ENCODE measurements at regions not wholly inside any gene's neighbourhood (a gene's known extent, or its start where the extent isn't known, plus 50 kb on each side); places are given as distances from the start of the nearest gene placed in this dataset.

DNA sequence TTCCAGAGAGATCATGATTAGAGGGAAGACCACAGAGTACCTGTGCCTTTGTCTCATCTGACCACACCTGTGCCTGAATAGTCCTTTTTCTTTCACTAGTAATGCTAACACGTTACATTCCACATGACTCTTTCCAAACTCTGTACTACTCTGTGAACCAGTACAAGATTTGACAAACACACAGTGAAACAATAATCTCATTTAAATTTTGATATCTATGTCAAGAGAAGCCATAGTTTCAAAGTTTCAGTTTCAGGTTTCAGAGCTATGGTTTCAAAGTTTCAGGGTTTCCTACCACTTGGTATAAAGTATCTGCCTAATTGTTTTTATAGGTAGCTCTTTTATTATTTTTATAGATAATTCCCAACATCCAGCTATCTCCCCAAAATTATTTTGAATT lies 62.0 kb upstream of the PHACTR2 start:
- H3K27ac ChIP-seq: no peak overlapping the region
- TF ChIP-seq, protein P1, sequence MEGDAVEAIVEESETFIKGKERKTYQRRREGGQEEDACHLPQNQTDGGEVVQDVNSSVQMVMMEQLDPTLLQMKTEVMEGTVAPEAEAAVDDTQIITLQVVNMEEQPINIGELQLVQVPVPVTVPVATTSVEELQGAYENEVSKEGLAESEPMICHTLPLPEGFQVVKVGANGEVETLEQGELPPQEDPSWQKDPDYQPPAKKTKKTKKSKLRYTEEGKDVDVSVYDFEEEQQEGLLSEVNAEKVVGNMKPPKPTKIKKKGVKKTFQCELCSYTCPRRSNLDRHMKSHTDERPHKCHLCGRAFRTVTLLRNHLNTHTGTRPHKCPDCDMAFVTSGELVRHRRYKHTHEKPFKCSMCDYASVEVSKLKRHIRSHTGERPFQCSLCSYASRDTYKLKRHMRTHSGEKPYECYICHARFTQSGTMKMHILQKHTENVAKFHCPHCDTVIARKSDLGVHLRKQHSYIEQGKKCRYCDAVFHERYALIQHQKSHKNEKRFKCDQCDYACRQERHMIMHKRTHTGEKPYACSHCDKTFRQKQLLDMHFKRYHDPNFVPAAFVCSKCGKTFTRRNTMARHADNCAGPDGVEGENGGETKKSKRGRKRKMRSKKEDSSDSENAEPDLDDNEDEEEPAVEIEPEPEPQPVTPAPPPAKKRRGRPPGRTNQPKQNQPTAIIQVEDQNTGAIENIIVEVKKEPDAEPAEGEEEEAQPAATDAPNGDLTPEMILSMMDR (IDR thresholded peaks at IDR 0.05): no peak
- H3K9me3 ChIP-seq: no peaks in the 10 kb centered on the region
- H3K36me3 ChIP-seq: no peaks in the 10 kb centered on the region
- no peaks in the 10 kb centered on the region for H3K27me3 ChIP-seq
- no peak for DNase-seq (ENCODE audit: low spot score)
- H3K4me1 ChIP-seq: no peaks in the 10 kb centered on the region
- no peak overlapping the region for H3K4me3 ChIP-seq

DNA sequence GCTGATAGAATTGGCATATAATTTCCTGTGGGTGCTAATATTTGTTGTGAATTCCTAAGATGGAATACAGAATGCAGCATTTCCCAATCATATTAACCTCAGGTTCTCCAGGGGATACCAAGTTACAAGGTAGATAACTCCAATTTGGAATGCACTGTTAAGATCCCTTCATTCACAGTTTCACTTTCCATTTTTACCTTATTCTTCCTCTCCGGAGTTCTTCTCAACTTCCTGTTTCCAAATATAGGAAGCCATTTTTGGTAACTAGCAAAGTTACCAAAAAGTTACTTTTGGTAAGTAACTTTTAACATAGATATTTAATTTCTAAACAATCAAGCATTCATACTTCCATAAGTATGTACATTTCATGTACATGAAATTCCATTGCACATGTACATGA lies 63.5 kb upstream of the PHACTR2 start:
- Histone ChIP-seq H3K27ac (no peak overlapping the region), H3K4me3 (no peak overlapping the region), H3K36me3 (no peaks in the 10 kb centered on the region), H3K27me3 (no peaks in the 10 kb centered on the region), H3K4me1 (no peaks in the 10 kb centered on the region), H3K9me3 (no peaks in the 10 kb centered on the region)
- TF ChIP-seq, protein P1 (IDR thresholded peaks at IDR 0.05): no peak
- no peak for DNase-seq (ENCODE audit: low spot score)

DNA sequence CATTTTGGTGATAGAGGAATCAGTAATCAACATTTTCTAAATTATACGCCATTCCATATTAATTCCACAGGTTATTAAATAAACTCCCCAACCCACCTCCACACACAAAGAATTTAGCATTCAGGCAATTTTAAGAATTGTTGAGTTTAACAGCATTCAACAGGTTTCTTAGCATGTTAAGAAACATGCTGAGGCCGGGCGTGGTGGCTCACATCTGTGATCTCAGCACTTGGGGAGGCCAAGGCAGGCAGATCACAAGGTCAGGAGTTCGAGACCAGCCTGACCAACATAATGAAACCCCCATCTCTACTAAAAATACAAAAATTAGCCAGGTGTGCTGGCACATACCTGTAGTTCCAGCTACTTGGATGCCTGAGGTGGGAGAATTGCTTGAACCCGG lies 64.0 kb upstream of the PHACTR2 start:
- Histone ChIP-seq H3K4me3 (no peak overlapping the region), H3K36me3 (no peaks in the 10 kb centered on the region), H3K27ac (no peak overlapping the region), H3K27me3 (no peaks in the 10 kb centered on the region), H3K9me3 (no peaks in the 10 kb centered on the region), H3K4me1 (no peaks in the 10 kb centered on the region)
- DNase-seq (ENCODE audit: low spot score): no peak
- TF ChIP-seq, protein P1 (IDR thresholded peaks at IDR 0.05): no peak

DNA sequence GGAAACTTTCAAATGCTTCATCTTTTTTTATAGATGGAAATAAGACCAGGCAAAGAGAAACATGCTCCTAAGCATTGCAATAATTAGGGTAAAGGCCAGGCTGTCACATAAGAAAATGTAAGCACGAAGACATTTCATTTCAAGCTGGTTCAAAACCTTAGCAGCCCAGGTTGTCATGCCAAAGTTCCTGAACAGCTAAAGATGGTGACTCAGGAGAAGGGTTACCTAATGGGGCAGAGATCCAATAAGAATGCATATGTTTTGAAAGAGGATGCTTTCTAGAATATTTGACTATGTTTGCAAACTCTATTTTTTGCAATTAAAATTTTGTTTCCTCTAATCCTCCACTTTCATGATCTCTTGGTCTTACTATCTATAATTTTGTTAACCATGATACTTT lies 65.6 kb upstream of the PHACTR2 start:
- TF ChIP-seq, protein P1 (IDR thresholded peaks at IDR 0.05): no peak
- no peaks in the 10 kb centered on the region for H3K9me3 ChIP-seq
- H3K36me3 ChIP-seq: no peaks in the 10 kb centered on the region
- no peaks in the 10 kb centered on the region for H3K27me3 ChIP-seq
- no peak overlapping the region for H3K4me3 ChIP-seq
- H3K4me1 ChIP-seq: peaks cover 0 to 10% of the 10 kb centered on the region in 2 donors
- no peak for DNase-seq (ENCODE audit: low spot score)
- no peak overlapping the region for H3K27ac ChIP-seq

DNA sequence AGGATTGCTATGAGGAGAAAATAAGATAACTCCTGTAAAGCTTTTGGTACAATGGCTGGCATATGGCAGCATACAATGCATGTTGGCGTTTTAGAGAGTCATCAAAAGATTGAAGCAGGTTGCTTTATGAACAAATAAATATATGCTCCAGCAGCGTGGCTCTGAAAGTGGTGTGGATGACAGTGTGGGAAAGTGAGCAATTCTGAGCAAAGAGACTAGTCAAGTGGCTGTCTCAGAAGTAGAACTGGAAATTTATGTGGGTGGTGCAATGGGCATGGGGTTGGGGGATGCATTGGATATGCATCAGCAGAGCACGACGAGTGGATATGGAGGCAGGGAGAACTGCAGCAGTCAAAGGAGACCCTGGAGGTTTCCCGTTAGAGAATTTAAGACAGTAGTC lies 66.2 kb upstream of the PHACTR2 start:
- H3K36me3 ChIP-seq: no peaks in the 10 kb centered on the region
- H3K4me1 ChIP-seq: peaks cover 0 to 10% of the 10 kb centered on the region in 2 donors
- DNase-seq (ENCODE audit: low spot score): no peak
- H3K27me3 ChIP-seq: no peaks in the 10 kb centered on the region
- H3K4me3 ChIP-seq: no peak overlapping the region
- no peak overlapping the region for H3K27ac ChIP-seq
- TF ChIP-seq, protein P1 (IDR thresholded peaks at IDR 0.05): no peak
- H3K9me3 ChIP-seq: no peaks in the 10 kb centered on the region

DNA sequence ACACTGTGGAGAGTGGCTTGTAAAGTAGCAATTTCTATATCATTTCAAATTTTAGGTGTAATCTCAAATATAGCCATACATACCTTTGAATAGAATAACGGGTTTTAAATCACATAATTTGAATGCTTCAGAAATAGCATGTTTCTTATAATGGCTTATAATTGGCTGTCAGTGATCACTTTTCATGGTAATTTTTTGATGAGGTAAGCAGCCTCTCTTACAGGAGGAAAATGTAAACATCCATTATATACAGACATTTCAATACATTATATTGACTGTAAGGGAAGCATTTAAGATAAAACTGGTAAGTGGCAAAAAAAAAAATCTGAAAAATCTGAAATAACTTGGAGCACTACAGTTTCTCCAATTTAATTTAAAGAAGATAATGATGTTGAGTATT lies 67.8 kb upstream of the PHACTR2 start:
- no peak overlapping the region for H3K4me3 ChIP-seq
- peaks cover 0 to 10% of the 10 kb centered on the region in 2 donors for H3K4me1 ChIP-seq
- TF ChIP-seq, protein P1 (IDR thresholded peaks at IDR 0.05): no peak
- no peaks in the 10 kb centered on the region for H3K9me3 ChIP-seq
- no peaks in the 10 kb centered on the region for H3K36me3 ChIP-seq
- H3K27me3 ChIP-seq: no peaks in the 10 kb centered on the region
- no peak for DNase-seq (ENCODE audit: low spot score)
- no peak overlapping the region for H3K27ac ChIP-seq

Data from right atrium auricular region (tissue), 2 donors.